HL-60 (cell line): ENCODE measurements at regions not wholly inside any gene's neighbourhood (a gene's known extent, or its start where the extent isn't known, plus 50 kb on each side); places are given as distances from the start of the nearest gene placed in this dataset.

ENCODE experiments used
- DNase-seq, 2 experiments: peaks; one replicate each; pipeline ENCODE4 v3.0.0-alpha.2; 2010 to 2020; ENCODE audit warnings: low read depth in 1 of 2, low spot score in 1 of 2
- H3K27ac ChIP-seq: fragments of 250-450 bp; sonication (Bioruptor Pico); replicated peaks from 2 replicates; pipeline ENCODE4 v1.5.1; 2020; ENCODE audit warnings: mild to moderate bottlenecking, moderate library complexity
- H3K27me3 ChIP-seq: fragments of 250-450 bp; sonication (Bioruptor Pico); 2 replicates; pipeline ENCODE4 v1.5.1; 2021; ENCODE audit warnings: mild to moderate bottlenecking, moderate library complexity; ENCODE audit not compliant: insufficient read depth, poor library complexity, severe bottlenecking
- H3K4me3 ChIP-seq: replicated peaks from 2 replicates; pipeline ENCODE4 v1.5.1; 2011; ENCODE audit warnings: mild to moderate bottlenecking, control low read depth, low read length; ENCODE audit not compliant: insufficient read depth
- CTCF ChIP-seq: IDR thresholded peaks from one replicate; pipeline ENCODE4 v1.5.1; 2011; ENCODE audit warnings: low read length, control low read depth, inconsistent platforms; ENCODE audit not compliant: insufficient read depth
- GABPA ChIP-seq: IDR thresholded peaks from 2 replicates; pipeline ENCODE4 v1.6.1; 2012; ENCODE audit warnings: low read depth
- POLR2AphosphoS5 ChIP-seq: IDR thresholded peaks from 2 replicates; pipeline ENCODE4 v1.6.1; 2012; ENCODE audit warnings: low read depth
- REST ChIP-seq: IDR thresholded peaks from 2 replicates; pipeline ENCODE4 v1.6.1; 2012; ENCODE audit warnings: low read depth; ENCODE audit not compliant: insufficient replicate concordance
- SPI1 ChIP-seq: IDR thresholded peaks from 2 replicates; pipeline ENCODE4 v1.6.1; 2012; ENCODE audit warnings: low read depth, mild to moderate bottlenecking, borderline replicate concordance

- no peak overlapping the region for H3K27ac ChIP-seq
- H3K27me3 ChIP-seq = no peaks in the 10 kb centered on the region
- no peak overlapping the region for H3K4me3 ChIP-seq
- no peak for DNase-seq
- TF ChIP-seq CTCF (no peak), POLR2AphosphoS5 (no peak), REST (no peak), SPI1 (no peak), GABPA (no peak)
Measured at GRCh38 chr10:88122145-88122544, 258.7 kb downstream of the PTEN start.

GRCh38 chr10:88122576-88122975 lies 259.2 kb downstream of the PTEN start:
- no peaks in the 10 kb centered on the region for H3K27me3 ChIP-seq
- TF ChIP-seq POLR2AphosphoS5 = no peak
- no peak for TF ChIP-seq GABPA
- TF ChIP-seq SPI1 = no peak
- TF ChIP-seq REST = no peak
- TF ChIP-seq CTCF = no peak
- H3K4me3 ChIP-seq = no peak overlapping the region
- no peak for DNase-seq
- H3K27ac ChIP-seq = no peak overlapping the region

GRCh38 chr10:88125766-88126165 lies 262.3 kb downstream of the PTEN start:
- H3K4me3 ChIP-seq = no peak overlapping the region
- H3K27me3 ChIP-seq = no peaks in the 10 kb centered on the region
- TF ChIP-seq REST (no peak), SPI1 (no peak), POLR2AphosphoS5 (no peak), GABPA (no peak), CTCF (no peak)
- DNase-seq = no peak
- H3K27ac ChIP-seq = no peak overlapping the region
